HFFc6 (cell line): ENCODE measurements at regions not wholly inside any gene's neighbourhood (a gene's known extent, or its start where the extent isn't known, plus 50 kb on each side); places are given as distances from the start of the nearest gene placed in this dataset.

Experiments
- DNase-seq: peaks from one replicate; pipeline ENCODE4 v3.0.0-alpha.2; 2018
- H3K27ac Mint-ChIP-seq: 2 replicates; pipeline ENCODE4 v1.8.0; 2020; ENCODE audit warnings: mild to moderate bottlenecking, mixed read lengths
- H3K27me3 Mint-ChIP-seq: 2 replicates; pipeline ENCODE4 v1.8.0; 2021; ENCODE audit warnings: mild to moderate bottlenecking, moderate library complexity, mixed read lengths; ENCODE audit not compliant: insufficient read depth
- H3K36me3 Mint-ChIP-seq: 2 replicates; pipeline ENCODE4 v1.8.0; 2021; ENCODE audit warnings: low read depth, mixed read lengths
- H3K4me1 Mint-ChIP-seq: 2 replicates; pipeline ENCODE4 v1.8.0; 2020; ENCODE audit warnings: low read depth, mixed read lengths
- H3K4me3 Mint-ChIP-seq: 2 replicates; pipeline ENCODE4 v1.8.0; 2020; ENCODE audit warnings: mild to moderate bottlenecking, moderate library complexity, mixed read lengths
- H3K9me3 Mint-ChIP-seq: 2 replicates; pipeline ENCODE4 v1.8.0; 2020; ENCODE audit warnings: mild to moderate bottlenecking, mixed read lengths
- TF ChIP-seq, protein P1 (sequence below): fragments of 200-600 bp; sonication (generic); IDR thresholded peaks from 2 replicates; pipeline ENCODE4 v1.5.0; 2021; ENCODE audit warnings: antibody characterized with exemption, mild to moderate bottlenecking

GRCh38 chr14:101252443-101253214 lies 308.7 kb upstream of the DIO3 start:
- Mint-ChIP-seq H3K36me3 (no peaks in the 10 kb centered on the region), H3K27ac (no peak overlapping the region), H3K9me3 (peaks cover 3% of the 10 kb centered on the region), H3K27me3 (peaks cover 20% of the 10 kb centered on the region), H3K4me1 (no peaks in the 10 kb centered on the region), H3K4me3 (no peak overlapping the region)
- no peak for DNase-seq
- TF ChIP-seq, protein P1, sequence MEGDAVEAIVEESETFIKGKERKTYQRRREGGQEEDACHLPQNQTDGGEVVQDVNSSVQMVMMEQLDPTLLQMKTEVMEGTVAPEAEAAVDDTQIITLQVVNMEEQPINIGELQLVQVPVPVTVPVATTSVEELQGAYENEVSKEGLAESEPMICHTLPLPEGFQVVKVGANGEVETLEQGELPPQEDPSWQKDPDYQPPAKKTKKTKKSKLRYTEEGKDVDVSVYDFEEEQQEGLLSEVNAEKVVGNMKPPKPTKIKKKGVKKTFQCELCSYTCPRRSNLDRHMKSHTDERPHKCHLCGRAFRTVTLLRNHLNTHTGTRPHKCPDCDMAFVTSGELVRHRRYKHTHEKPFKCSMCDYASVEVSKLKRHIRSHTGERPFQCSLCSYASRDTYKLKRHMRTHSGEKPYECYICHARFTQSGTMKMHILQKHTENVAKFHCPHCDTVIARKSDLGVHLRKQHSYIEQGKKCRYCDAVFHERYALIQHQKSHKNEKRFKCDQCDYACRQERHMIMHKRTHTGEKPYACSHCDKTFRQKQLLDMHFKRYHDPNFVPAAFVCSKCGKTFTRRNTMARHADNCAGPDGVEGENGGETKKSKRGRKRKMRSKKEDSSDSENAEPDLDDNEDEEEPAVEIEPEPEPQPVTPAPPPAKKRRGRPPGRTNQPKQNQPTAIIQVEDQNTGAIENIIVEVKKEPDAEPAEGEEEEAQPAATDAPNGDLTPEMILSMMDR, result no peak

DNA sequence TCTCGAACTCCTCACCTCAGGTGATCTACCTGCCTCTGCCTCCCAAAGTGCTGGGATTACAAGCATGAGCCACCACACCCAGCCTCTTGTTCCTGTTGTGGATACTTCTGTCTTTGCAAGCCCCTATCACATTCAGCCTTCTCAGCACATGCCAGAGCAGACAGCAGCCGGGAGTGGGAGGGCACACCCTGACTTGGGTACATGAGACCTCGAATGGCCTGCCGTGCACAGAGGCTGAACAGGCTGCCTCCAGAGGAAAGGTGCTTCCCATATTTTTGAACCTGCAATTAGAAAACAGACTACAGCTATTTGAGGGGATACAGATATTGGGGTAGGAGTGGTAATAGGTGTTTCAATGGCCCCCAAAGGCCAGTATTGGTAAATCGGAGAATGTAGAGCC lies 307.3 kb upstream of the DIO3 start:
- Mint-ChIP-seq H3K4me3 (no peak overlapping the region), H3K36me3 (no peaks in the 10 kb centered on the region), H3K9me3 (no peaks in the 10 kb centered on the region; the same call in 1 of the 2 replicates), H3K27ac (no peak overlapping the region), H3K4me1 (no peaks in the 10 kb centered on the region), H3K27me3 (peaks cover 18% of the 10 kb centered on the region)
- TF ChIP-seq, protein P1, result no peak
- DNase-seq, result no peak

GRCh38 chr14:101254805-101255764 lies 306.2 kb upstream of the DIO3 start:
- DNase-seq, result no peak
- Mint-ChIP-seq H3K4me1 (no peaks in the 10 kb centered on the region), H3K4me3 (no peak overlapping the region), H3K36me3 (no peaks in the 10 kb centered on the region), H3K27ac (no peak overlapping the region), H3K27me3 (peaks cover 18% of the 10 kb centered on the region), H3K9me3 (no peaks in the 10 kb centered on the region; the same call in 1 of the 2 replicates)
- TF ChIP-seq, protein P1, result no peak

DNA sequence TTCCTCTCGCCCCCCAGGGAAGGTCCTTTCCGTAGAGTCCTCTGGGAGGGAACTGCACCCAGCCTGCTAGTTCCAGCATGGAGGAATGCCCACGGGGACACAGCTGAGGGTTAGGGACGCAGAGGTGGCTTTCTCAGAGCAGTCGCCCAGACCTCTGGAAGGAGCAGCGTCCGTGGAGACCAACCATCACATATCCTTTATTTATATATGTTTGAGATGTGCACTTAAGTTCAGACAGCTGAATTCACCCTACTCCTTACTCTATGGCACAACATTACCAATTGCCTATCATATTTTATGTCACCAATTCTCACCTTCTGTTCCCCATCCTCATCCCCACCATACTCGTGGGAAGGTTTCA lies 305.6 kb upstream of the DIO3 start:
- TF ChIP-seq, protein P1, result no peak
- Mint-ChIP-seq H3K27me3 (peaks cover 18% of the 10 kb centered on the region), H3K4me1 (no peaks in the 10 kb centered on the region), H3K27ac (no peak overlapping the region), H3K36me3 (no peaks in the 10 kb centered on the region), H3K9me3 (no peaks in the 10 kb centered on the region; the same call in 1 of the 2 replicates), H3K4me3 (no peak overlapping the region)
- no peak for DNase-seq

GRCh38 chr14:101256266-101256665 lies 305.0 kb upstream of the DIO3 start:
- no peaks in the 10 kb centered on the region; the same call in 1 of the 2 replicates for H3K9me3 Mint-ChIP-seq

More at GRCh38 chr14:101256266-101256665, 305.0 kb upstream of the DIO3 start:
- no peak for DNase-seq
- TF ChIP-seq, protein P1, result no peak
- no peaks in the 10 kb centered on the region for H3K4me1 Mint-ChIP-seq
- H3K4me3 Mint-ChIP-seq, result no peak overlapping the region
- H3K27me3 Mint-ChIP-seq, result peaks cover 14% of the 10 kb centered on the region
- H3K36me3 Mint-ChIP-seq, result no peaks in the 10 kb centered on the region
- no peak overlapping the region for H3K27ac Mint-ChIP-seq
